CD4-positive, alpha-beta T cell treated with Interleukin-12 subunit alpha and Interleukin-12 subunit beta, for 1 hour (primary cell): ENCODE measurements at regions not wholly inside any gene's neighbourhood (a gene's known extent, or its start where the extent isn't known, plus 50 kb on each side); places are given as distances from the start of the nearest gene placed in this dataset.
"Not testable (repeated sequence)": the region's sequence is repeated elsewhere in the genome, so short reads cannot be mapped to it uniquely, and the experiment has no call there.

Source experiments
- DNase-seq: peaks from one replicate; pipeline ENCODE4 v3.0.0-alpha.2; 2020

- no peak for DNase-seq
Measured at GRCh38 chrX:50967736-50968135, 57.2 kb downstream of the BMP15 start.

DNA sequence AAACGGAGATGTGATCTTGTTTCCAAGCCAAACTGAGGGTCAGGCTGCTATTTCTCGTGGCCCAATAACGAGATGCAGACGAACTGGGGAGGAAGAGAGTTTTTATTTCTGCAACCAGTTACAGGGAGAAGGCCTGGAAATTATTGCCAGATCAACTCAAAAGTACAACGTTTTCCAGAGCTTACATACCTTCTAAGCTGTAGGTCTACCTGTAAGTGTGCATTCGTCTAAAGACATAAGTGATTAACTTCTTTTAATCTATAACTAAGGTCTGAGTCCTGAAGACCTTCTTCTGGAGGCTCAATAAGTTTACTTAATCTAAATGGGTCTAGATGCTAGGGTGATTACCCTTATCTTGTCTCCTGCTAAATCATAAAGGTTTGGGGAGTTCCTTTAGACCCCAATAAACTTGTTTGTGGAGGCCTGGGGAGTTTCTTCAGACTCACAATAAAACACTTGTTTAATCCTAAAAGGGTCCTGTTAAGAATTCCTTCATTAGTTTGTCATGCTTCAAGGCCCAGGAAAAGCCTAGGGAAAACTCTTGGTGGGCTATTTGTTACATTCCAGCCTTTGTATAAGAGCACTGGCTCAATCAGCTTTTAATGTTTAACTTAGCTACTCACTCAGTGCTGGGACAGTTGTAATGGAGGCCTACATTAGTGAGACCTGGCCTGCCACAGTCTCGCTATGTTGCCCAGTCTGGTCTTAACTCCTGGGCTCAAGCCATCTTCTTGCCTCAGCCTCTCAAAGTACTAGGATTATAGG is 58.5 kb downstream of the BMP15 start:
- not testable (repeated sequence) for DNase-seq

DNA sequence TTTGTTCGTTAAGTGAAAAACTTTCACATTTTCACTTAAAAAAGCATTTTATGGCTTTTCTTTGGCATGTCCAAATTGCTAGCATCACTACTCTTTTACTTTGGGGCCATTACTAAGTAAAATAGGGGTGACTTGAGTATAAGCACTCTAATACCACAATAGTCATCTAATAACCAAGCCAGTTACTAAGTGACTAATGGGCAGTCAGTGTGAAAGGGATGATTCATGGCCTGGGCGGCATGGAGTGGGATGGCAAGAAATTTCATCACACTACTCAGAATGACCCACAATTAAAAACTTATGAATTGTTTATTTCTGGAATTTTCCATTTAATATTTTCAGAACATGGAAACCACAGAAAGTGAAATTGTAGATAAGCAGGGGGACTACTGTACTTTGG is 60.9 kb downstream of the BMP15 start:
- DNase-seq: no peak

- no peak for DNase-seq
Measured at GRCh38 chrX:50973199-50973598, 62.7 kb downstream of the BMP15 start.

DNA sequence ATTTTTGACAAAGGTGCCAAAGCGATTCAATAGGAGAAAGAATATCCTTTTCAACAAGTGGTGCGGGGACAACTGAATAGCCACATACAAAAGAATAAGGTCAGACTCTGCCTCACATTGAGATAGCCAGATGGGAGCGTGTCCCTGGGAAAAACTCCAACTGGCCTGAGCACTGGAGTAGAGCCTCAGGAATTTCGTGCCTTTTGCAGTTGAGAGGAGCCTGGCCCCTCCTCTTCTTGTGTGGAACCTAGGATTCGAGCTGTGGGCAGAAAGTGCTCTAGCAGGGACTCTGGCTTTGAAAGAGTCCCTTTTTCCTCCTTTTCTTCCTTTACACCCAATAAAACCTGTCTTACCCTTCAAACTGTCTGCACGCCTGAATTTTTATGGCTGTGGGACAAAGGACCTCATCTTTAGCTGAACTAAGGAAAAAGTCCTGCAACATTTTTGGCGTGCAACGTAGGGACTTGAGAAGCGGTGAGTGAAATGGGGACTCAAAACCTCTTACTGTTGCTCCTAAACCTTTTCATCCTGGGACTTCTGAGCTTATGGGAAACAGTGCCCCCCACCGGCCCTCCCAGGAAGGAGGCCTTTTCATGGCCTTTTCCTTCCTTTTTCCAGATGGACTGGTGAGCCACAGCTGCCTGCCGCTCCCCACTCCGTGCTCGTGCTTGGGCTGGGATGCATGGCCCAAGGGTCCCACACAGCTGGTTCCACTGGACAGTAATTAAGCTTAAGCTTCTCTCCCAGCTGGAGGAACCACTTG is 68.6 kb downstream of the BMP15 start:
- no peak for DNase-seq

DNA sequence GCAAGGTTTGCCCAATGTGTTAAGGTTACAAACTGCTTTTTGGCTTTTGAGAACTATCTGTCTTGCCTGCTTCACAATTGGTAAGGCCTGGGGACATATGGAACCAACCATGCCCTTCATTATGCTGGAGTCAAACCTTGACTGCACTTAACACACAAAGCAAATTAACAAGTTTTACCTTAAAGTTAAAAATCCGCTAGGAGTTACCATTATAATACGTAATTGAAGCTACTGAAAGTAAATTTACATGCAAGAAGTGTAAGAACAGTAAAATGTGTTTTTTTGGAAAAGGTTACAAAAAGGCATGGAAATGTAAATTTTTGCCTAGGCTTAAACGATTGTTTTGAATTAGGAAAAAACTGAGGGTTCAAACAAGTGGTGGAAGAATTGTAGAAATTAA is 69.7 kb downstream of the BMP15 start:
- no peak for DNase-seq

GRCh38 chrX:50988649-50989048 is 78.1 kb downstream of the BMP15 start:
- DNase-seq: peak; percentile 0

GRCh38 chrX:50996930-50997329 is 86.4 kb downstream of the BMP15 start:
- no peak for DNase-seq

DNA sequence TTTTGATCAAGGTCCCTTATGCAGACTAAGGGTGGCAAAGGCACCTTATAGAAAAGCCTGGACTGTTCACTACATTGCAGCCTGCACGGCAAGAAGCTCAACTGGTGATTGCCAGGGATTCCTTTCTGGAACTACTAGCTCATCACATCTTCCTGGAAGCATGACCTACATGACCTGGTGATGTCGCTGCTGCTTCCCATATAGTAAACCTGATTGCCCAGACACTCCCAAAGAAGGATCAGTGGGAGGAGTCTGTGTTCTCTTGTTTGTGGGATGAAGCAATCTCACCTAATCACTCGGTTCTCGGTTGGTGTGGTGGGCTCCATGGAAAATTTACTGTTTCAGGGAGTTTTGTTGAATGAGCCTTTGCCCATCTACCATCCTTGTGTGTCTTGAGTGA is 89.8 kb downstream of the BMP15 start:
- not testable (repeated sequence) for DNase-seq

DNA sequence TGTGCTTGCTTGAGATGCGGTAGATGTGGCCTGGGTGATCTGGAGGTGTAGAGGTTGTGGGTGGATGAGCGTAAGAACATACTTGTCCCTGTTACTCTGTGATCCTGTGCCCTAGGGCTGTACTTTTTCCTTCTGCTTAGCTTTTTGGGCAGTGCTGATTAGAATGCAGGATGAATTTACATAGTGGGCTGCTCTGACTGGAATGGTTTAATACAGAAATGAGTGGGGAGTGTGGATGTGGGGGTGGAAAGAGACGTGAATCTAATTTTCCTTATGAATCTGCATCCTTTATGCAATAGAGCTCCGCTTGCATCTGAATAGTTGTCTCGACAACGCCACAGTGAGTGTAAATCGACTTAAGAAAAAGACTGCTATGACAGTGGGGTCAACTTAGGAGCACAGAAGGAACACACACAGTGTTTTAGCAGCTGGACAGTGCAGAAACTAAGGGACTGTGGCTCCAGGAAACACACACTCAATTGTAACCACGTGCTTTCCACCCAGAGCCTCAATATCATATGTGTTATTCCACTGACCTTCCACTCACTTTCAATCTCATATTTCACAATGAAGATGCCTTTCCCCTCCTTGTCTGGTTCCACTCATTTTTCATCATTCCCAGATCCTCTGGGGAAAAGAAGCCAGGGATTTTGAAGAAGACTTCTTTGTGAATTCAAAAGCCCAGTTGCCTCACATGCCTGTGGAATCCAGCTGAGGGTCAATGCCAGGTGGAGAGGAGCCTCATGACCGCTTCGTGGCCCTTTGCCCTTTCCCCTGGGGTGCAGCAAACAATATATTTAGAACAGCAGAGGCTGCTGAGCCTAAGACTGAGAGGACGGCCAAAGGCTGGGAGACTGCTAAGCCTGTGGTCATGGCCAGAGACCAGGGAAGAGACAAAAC is 91.4 kb downstream of the BMP15 start:
- DNase-seq: not testable (repeated sequence)

GRCh38 chrX:51006064-51006463 is 95.5 kb downstream of the BMP15 start:
- DNase-seq: no peak

- no peak for DNase-seq
Measured at GRCh38 chrX:51024106-51024696, 113.7 kb downstream of the BMP15 start.

GRCh38 chrX:51026862-51027261 is 116.3 kb downstream of the BMP15 start:
- DNase-seq: no peak

DNA sequence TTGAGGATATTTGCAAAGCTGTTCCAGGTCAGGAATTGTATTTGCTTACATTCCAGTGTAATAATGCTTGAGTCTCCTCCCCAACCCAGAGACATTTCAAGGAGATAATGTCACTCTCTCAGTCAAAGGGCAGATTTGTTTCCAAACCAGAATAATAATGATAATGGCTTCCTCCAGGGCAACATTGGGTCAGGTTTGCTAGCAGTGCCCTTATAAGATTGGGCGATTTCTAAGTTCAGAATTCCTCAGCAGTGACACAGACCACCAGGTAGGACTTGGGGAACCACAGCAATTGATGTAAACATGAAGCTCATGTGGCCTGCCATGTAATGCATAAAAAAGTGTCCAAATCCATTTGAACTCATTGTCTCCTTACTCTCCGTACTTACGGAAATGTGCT is 125.2 kb downstream of the BMP15 start:
- DNase-seq: no peak

GRCh38 chrX:51047950-51048349 is 137.4 kb downstream of the BMP15 start:
- no peak for DNase-seq

DNA sequence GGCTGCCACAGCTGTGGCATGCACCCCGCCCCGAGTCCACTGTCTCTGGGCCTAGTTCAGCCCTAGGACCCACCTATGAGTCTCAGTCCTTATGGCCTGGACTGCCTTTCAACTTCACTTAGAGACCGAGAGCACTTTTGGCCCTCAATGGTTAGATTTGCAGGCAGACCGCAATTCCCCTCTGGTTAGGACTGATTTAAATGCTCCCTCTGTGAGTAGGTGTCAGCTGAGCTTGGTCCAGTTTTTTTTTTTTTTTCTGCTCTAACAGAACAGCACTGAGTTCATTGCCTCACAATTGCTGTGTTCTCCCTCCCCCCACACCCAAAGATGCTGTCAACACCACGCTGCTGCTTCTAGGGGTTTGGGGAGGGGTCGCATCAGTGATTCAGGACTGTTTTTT is 143.2 kb downstream of the BMP15 start:
- DNase-seq: no peak

DNA sequence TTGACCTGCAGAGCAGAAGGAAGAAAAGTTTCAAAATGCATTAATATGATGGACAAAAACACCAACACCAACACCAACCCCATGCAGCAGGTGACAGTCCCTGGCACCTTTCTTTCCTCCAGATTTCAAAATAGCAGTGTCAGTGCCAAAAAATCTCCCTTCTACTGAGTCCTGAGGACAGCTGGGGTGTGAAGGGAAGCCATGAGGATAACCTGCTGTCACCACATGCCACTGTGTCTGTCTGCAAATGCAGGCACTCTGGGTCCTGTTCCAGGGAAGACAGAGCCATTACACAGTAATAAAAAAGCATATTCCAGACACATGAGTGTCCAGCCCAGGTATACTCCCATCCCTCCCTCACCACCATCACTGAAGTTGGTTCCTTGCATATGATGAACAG is 187.5 kb downstream of the BMP15 start:
- DNase-seq: no peak

- not testable (repeated sequence) for DNase-seq
Measured at GRCh38 chrX:51119058-51119926, 208.8 kb downstream of the BMP15 start.

GRCh38 chrX:51125743-51126142 is 206.9 kb upstream of the NUDT10 start:
- DNase-seq: not testable (repeated sequence)

- DNase-seq: peak; percentile 20
Measured at GRCh38 chrX:51144828-51145442, 187.7 kb upstream of the NUDT10 start.

- no peak for DNase-seq
Measured at GRCh38 chrX:51148848-51149247, 183.8 kb upstream of the NUDT10 start.
